Activated naive CD8-positive, alpha-beta T cell treated with anti-CD3 and anti-CD28 coated beads, Interleukin-2, amount 50 U/mL, for 24 hours (primary cell): ENCODE measurements at regions not wholly inside any gene's neighbourhood (a gene's known extent, or its start where the extent isn't known, plus 50 kb on each side); places are given as distances from the start of the nearest gene placed in this dataset.

ENCODE experiments used
- ATAC-seq: fragments of 150-1000 bp; cut with Tn5 transposase; one replicate; pipeline ENCODE4 v1.10.0; 2021
- DNase-seq: peaks from one replicate; pipeline ENCODE4 v3.0.0; 2021
- H3K27ac Mint-ChIP-seq: one replicate; pipeline ENCODE4 v1.8.0; 2021; ENCODE audit warnings: mild to moderate bottlenecking, mixed read lengths
- H3K27me3 Mint-ChIP-seq: one replicate; pipeline ENCODE4 v1.8.0; 2021; ENCODE audit warnings: mixed read lengths
- H3K36me3 Mint-ChIP-seq: one replicate; pipeline ENCODE4 v1.8.0; 2021; ENCODE audit warnings: low read depth, mixed read lengths
- H3K4me1 Mint-ChIP-seq: one replicate; pipeline ENCODE4 v1.8.0; 2021; ENCODE audit warnings: mixed read lengths
- H3K4me3 Mint-ChIP-seq: one replicate; pipeline ENCODE4 v1.8.0; 2021; ENCODE audit warnings: mild to moderate bottlenecking, moderate library complexity, mixed read lengths
- H3K9me3 Mint-ChIP-seq: one replicate; pipeline ENCODE4 v1.8.0; 2021; ENCODE audit warnings: mixed read lengths

GRCh38 chr10:52420656-52421055 lies 106.6 kb downstream of the DKK1 start:
- Mint-ChIP-seq H3K4me1 (no peaks in the 10 kb centered on the region), H3K27me3 (no peaks in the 10 kb centered on the region), H3K4me3 (no peak overlapping the region), H3K9me3 (peaks cover 3% of the 10 kb centered on the region), H3K36me3 (no peaks in the 10 kb centered on the region), H3K27ac (no peak overlapping the region)
- no peak for ATAC-seq
- no peak for DNase-seq

- Mint-ChIP-seq H3K36me3 (no peaks in the 10 kb centered on the region), H3K27me3 (no peaks in the 10 kb centered on the region), H3K4me3 (no peak overlapping the region), H3K9me3 (peaks cover 3% of the 10 kb centered on the region), H3K27ac (no peak overlapping the region), H3K4me1 (no peaks in the 10 kb centered on the region)
- no peak for DNase-seq
- ATAC-seq: no peak
Observed at GRCh38 chr10:52423369-52423768, 109.3 kb downstream of the DKK1 start.

GRCh38 chr10:52424341-52424740 lies 110.3 kb downstream of the DKK1 start:
- DNase-seq (no peak), ATAC-seq (no peak)
- no peak overlapping the region for H3K27ac Mint-ChIP-seq
- H3K4me3 Mint-ChIP-seq: no peak overlapping the region
- H3K9me3 Mint-ChIP-seq: peaks cover 3% of the 10 kb centered on the region
- no peaks in the 10 kb centered on the region for H3K27me3 Mint-ChIP-seq
- H3K4me1 Mint-ChIP-seq: no peaks in the 10 kb centered on the region
- H3K36me3 Mint-ChIP-seq: no peaks in the 10 kb centered on the region

- H3K9me3 Mint-ChIP-seq: peaks cover 3% of the 10 kb centered on the region
- no peak overlapping the region for H3K27ac Mint-ChIP-seq
- no peak overlapping the region for H3K4me3 Mint-ChIP-seq
- no peak for DNase-seq
- H3K27me3 Mint-ChIP-seq: no peaks in the 10 kb centered on the region
- no peaks in the 10 kb centered on the region for H3K4me1 Mint-ChIP-seq
- no peak for ATAC-seq
- H3K36me3 Mint-ChIP-seq: no peaks in the 10 kb centered on the region
Observed at GRCh38 chr10:52434734-52435133, 120.7 kb downstream of the DKK1 start.

GRCh38 chr10:52436664-52437063 lies 122.6 kb downstream of the DKK1 start:
- no peak for DNase-seq
- no peak overlapping the region for H3K27ac Mint-ChIP-seq
- no peaks in the 10 kb centered on the region for H3K4me1 Mint-ChIP-seq
- no peaks in the 10 kb centered on the region for H3K36me3 Mint-ChIP-seq
- H3K27me3 Mint-ChIP-seq: no peaks in the 10 kb centered on the region
- ATAC-seq: no peak
- H3K9me3 Mint-ChIP-seq: peaks cover 7% of the 10 kb centered on the region
- no peak overlapping the region for H3K4me3 Mint-ChIP-seq

- Mint-ChIP-seq H3K27me3 (no peaks in the 10 kb centered on the region), H3K4me1 (no peaks in the 10 kb centered on the region), H3K4me3 (no peak overlapping the region), H3K36me3 (no peaks in the 10 kb centered on the region), H3K27ac (no peak overlapping the region), H3K9me3 (peaks cover 4% of the 10 kb centered on the region)
- no peak for ATAC-seq
- no peak for DNase-seq
Observed at GRCh38 chr10:52437205-52437646, 123.1 kb downstream of the DKK1 start.

- DNase-seq (no peak), ATAC-seq (no peak)
- Mint-ChIP-seq H3K36me3 (no peaks in the 10 kb centered on the region), H3K4me3 (no peak overlapping the region), H3K9me3 (peaks cover 4% of the 10 kb centered on the region), H3K4me1 (no peaks in the 10 kb centered on the region), H3K27me3 (no peaks in the 10 kb centered on the region), H3K27ac (no peak overlapping the region)
Observed at GRCh38 chr10:52438119-52438518, 124.0 kb downstream of the DKK1 start.

- H3K36me3 Mint-ChIP-seq: no peaks in the 10 kb centered on the region
- DNase-seq (no peak), ATAC-seq (no peak)
- H3K4me3 Mint-ChIP-seq: no peak overlapping the region
- no peak overlapping the region for H3K27ac Mint-ChIP-seq
- peaks cover 4% of the 10 kb centered on the region for H3K9me3 Mint-ChIP-seq
- H3K4me1 Mint-ChIP-seq: no peaks in the 10 kb centered on the region
- no peaks in the 10 kb centered on the region for H3K27me3 Mint-ChIP-seq
Observed at GRCh38 chr10:52440612-52441285, 126.7 kb downstream of the DKK1 start.

GRCh38 chr10:52442576-52442975 lies 128.5 kb downstream of the DKK1 start:
- no peaks in the 10 kb centered on the region for H3K27me3 Mint-ChIP-seq
- DNase-seq (no peak), ATAC-seq (no peak)
- H3K27ac Mint-ChIP-seq: no peak overlapping the region
- H3K36me3 Mint-ChIP-seq: no peaks in the 10 kb centered on the region
- peaks cover 4% of the 10 kb centered on the region for H3K9me3 Mint-ChIP-seq
- no peak overlapping the region for H3K4me3 Mint-ChIP-seq
- H3K4me1 Mint-ChIP-seq: no peaks in the 10 kb centered on the region

GRCh38 chr10:52443419-52444388 lies 129.6 kb downstream of the DKK1 start:
- DNase-seq: no peak
- peaks cover 4% of the 10 kb centered on the region for H3K9me3 Mint-ChIP-seq

GRCh38 chr10:52446391-52446790 lies 132.3 kb downstream of the DKK1 start:
- DNase-seq (no peak), ATAC-seq (no peak)
- H3K36me3 Mint-ChIP-seq: no peaks in the 10 kb centered on the region
- no peak overlapping the region for H3K27ac Mint-ChIP-seq
- no peaks in the 10 kb centered on the region for H3K4me1 Mint-ChIP-seq
- H3K9me3 Mint-ChIP-seq: no peaks in the 10 kb centered on the region
- no peak overlapping the region for H3K4me3 Mint-ChIP-seq
- H3K27me3 Mint-ChIP-seq: no peaks in the 10 kb centered on the region

More at GRCh38 chr10:52443419-52444388, 129.6 kb downstream of the DKK1 start:
- Mint-ChIP-seq H3K4me1 (no peaks in the 10 kb centered on the region), H3K27me3 (no peaks in the 10 kb centered on the region), H3K36me3 (no peaks in the 10 kb centered on the region), H3K4me3 (no peak overlapping the region), H3K27ac (no peak overlapping the region)
- ATAC-seq: no peak

GRCh38 chr10:52447931-52448353 lies 133.9 kb downstream of the DKK1 start:
- Mint-ChIP-seq H3K27me3 (no peaks in the 10 kb centered on the region), H3K4me3 (no peak overlapping the region), H3K4me1 (no peaks in the 10 kb centered on the region), H3K27ac (no peak overlapping the region), H3K9me3 (no peaks in the 10 kb centered on the region), H3K36me3 (no peaks in the 10 kb centered on the region)
- no peak for DNase-seq
- ATAC-seq: no peak

GRCh38 chr10:52450762-52451291 lies 136.7 kb downstream of the DKK1 start:
- DNase-seq (no peak), ATAC-seq (no peak)
- H3K36me3 Mint-ChIP-seq: no peaks in the 10 kb centered on the region
- H3K9me3 Mint-ChIP-seq: no peaks in the 10 kb centered on the region
- H3K4me3 Mint-ChIP-seq: no peak overlapping the region
- no peaks in the 10 kb centered on the region for H3K4me1 Mint-ChIP-seq
- H3K27me3 Mint-ChIP-seq: no peaks in the 10 kb centered on the region
- no peak overlapping the region for H3K27ac Mint-ChIP-seq

GRCh38 chr10:52451817-52452216 lies 137.7 kb downstream of the DKK1 start:
- no peak overlapping the region for H3K27ac Mint-ChIP-seq
- no peak for DNase-seq
- no peaks in the 10 kb centered on the region for H3K4me1 Mint-ChIP-seq
- no peaks in the 10 kb centered on the region for H3K36me3 Mint-ChIP-seq
- ATAC-seq: no peak
- H3K4me3 Mint-ChIP-seq: no peak overlapping the region
- H3K27me3 Mint-ChIP-seq: no peaks in the 10 kb centered on the region
- no peaks in the 10 kb centered on the region for H3K9me3 Mint-ChIP-seq
